GM19463 (cell line): ENCODE measurements at regions not wholly inside any gene's neighbourhood (a gene's known extent, or its start where the extent isn't known, plus 50 kb on each side); places are given as distances from the start of the nearest gene placed in this dataset.
"Not testable (repeated sequence)": the region's sequence is repeated elsewhere in the genome, so short reads cannot be mapped to it uniquely, and the experiment has no call there.

ENCODE experiments used
- ATAC-seq: cut with Tn5 transposase; IDR thresholded peaks from one replicate; pipeline ENCODE4 v1.9.1; 2021; ENCODE audit warnings: mild to moderate bottlenecking, moderate library complexity; ENCODE audit not compliant: unreplicated experiment

DNA sequence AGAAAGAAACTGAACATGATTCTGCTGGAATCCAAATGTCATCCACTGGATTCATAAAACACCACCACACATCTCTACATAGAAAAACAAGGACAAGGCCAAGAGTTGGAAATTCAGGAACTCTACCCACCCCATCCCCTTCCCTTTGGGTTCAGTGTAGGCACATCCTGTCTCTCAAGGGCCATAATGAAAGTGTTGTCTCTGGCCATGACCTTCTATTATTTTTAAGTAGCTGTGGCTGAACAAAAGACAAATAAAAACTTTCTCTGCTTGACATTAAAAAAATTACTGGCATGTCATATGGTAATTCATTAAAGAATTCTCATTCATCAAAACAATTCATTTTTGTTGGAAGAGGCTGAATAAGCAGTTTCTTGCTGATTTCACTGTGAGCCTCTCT is 54.9 kb upstream of the ZBTB18 start:
- no peak for ATAC-seq

DNA sequence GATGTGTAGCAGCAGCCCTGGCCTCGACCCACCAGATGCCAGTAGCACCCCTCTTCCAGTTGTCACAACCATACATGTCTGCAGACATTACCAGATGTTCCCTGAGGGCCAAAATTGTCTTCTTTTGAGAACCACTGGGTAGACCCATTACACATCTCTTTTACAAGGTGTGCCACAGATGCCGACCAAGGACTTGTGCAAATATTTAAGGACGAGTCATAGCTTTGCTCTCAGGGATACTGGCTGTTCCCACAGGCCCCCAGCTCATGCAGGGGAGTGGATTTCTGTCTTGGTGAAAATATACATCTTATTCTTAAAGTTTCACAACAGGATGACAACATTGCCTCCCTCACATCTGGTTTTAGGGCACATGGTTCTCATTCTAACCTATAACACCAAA is 59.4 kb upstream of the ZBTB18 start:
- no peak for ATAC-seq

DNA sequence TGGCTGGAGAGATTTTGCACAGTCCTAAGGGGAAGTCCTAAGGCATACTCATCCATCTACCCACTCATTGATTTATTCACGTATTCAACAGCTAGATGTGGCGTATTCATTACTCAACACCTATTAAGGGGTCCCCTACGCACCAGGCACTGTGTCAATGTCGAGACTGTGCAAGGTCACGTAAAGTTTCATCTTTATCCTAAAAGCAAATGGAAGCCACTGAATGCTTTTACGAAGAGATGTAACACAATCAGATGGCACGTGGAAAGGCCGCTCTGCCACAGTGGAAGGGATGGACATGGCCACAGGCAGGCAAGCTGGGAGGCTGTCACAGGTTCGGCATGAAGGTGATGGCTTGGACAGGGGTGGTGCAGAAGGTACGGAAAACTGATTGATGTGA is 66.3 kb upstream of the ZBTB18 start:
- no peak for ATAC-seq

DNA sequence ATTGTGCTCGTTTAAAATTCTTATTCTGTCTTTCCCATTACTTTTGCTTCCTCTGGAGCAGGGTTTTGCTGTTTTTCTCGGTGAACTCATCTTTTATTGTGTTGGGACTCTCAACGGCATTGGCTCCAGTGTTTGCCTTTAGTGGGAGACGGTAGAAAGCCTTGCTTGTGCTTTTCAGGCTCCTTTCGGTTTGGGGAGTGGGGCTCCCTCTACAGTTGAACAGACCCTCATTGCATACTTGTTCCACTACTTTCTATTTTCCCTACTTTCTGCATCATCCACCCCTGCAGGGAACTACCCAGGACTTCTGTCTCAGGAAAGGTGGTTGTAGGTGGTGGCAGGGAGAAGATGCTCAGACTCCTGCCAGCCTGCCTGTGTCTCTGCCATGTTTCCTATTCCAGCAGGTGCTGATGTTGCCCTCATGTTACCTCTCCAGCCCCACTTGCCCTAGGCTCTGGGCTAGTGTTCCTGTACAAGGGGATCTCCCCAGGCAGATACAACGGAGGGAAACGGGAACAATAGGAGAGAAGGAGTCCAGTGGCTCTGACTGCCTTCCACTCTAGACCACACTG is 68.5 kb upstream of the ZBTB18 start:
- ATAC-seq = no peak

DNA sequence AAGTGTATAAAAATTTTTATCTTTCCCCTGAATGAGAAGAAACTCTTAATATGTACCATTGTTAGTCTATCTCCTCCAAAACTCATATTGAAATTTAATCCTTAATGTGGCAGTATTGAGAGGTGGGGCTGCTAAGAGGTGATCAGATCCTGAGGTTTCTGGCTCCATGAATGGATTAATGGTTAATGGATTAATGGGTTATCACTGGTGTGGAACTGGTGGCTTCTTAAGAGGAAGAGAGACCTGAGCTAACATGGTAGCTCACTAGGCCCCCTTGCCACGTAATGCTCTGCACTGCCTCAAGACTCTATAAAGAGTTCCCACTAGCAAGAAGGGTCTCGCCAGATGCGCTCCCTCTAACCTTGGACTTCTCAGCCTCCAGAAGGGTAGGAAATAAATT is 70.6 kb upstream of the ZBTB18 start:
- ATAC-seq = no peak

DNA sequence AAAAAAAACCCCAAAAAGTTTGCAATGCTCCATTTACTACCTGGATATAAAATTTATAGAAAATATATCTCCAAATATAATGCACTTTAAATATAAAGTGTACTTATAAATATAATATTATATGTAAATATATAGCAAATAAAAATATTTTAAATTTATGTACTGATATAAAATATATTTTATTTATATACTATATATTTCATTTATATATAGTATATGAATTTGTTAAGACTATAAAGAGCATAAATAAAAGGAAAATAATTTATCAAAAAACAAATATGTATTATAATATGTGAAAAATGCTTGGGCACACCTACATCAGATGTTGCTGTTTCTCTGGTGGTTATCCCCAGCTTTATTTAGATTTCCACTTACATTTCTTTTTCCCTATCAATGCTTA is 71.0 kb upstream of the ZBTB18 start:
- ATAC-seq = no peak

DNA sequence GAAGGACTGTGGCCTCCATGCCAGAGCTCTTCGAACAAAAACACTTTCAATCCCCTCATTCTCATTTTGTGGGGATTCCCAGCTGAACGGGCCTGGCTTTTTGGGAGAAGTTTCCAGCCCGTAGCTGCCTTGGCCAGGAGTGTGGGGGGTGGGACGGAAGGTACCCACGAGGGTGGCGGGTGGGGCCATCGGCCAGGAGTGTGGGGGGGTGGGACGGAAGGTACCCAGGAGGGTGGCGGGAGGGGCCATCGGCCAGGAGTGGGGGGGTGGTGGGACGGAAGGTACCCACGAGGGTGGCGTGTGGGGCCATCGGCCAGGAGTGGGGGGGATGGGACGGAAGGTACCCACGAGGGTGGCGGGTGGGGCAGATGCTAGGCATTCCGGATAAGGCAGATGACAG is 71.7 kb upstream of the ZBTB18 start:
- ATAC-seq = no peak

DNA sequence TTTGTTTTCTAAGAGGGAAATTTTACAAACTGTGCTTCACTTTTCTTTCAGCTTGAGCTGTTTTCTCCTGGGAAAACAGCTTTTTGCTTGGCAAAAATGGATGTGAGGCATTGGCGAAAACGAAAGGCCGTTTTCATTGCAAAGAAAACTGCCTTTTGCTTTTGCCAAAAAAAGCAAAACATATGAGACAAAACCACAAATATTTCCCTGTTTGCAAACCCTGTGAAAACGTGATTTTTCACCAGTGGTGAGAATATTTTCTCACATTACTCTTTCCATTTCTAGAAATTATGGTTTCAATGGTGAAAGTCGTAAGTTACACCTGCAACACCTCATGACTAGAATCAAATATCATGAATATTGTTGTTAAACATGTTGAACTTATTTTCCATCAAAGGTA is 74.0 kb upstream of the ZBTB18 start:
- ATAC-seq = no peak

DNA sequence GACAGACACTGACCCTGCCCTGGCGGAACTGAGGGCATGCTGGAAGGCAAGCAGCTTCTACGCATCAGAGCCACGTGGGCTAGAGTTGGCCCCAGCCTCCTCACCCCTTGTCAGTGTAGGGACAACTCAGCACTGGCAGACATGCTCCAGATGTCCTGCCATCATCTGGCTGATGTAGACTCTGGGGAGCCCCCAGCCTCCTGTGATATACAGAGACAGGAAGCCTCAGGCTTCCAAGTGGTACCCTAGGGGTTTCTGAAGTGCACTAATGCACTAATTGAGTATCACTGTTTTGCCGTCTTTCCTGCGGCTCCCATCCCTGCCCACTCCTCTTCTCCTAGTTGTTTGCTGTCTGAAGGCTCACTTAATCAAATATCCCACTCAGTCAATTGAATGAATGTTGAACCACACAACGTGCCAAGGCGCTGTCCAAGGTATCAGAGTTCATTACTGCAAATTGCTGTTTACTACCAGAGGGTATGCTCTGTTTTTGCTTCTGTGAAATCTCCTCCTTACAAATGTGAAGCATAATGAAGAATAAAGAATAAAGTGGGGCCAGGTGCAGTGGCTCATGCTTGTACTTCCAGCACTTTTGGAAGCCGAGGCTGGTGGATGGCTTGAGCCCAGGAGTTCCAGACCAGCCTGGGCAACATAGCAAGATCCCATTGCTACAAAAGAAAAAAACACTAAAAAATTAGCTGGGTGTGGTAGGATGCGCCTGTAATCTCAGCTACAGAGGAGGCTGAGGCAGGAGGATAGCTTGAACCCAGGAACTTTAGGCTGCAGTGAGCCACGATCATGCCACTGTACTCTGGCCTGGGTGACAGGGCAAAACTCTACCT is 76.4 kb upstream of the ZBTB18 start:
- no peak for ATAC-seq

DNA sequence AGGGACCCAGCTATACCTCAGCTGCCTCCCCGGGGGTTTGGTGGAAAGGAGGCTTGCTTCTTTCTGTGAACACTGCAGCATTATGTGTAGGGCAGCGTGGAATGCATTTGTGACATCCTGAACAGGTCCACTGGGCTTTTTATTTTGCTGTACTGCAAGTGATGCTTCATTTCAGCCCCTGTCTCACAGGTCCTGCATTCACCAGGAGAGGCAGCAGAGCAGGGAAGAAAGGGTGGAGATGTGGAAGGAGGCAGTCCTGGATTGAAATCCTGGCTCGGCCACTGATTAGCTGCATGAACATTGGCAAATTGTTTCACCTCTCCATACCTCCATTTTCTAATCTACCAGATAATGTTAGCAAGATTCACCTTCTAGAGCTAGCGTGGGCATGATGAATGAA is 77.9 kb upstream of the ZBTB18 start:
- no peak for ATAC-seq

DNA sequence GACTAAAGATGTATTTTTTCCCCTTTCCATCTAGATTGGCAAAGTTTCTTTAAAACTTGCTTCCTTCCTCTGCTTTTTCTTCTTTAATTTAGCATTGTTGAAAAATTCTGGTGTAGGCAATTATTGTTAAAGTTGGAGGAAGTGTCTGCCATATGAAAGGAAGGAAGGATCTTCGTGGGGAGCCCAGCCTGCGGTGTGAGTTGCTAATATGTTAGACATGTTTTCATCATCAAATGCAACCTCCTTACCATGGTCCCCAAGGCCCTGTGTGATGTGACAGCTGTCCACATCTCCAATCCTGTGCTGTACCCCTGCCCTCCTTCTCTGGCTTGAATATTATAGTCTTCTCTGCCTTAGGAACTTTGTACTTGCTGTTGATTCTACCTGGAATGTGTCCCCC is 81.0 kb upstream of the ZBTB18 start:
- no peak for ATAC-seq

DNA sequence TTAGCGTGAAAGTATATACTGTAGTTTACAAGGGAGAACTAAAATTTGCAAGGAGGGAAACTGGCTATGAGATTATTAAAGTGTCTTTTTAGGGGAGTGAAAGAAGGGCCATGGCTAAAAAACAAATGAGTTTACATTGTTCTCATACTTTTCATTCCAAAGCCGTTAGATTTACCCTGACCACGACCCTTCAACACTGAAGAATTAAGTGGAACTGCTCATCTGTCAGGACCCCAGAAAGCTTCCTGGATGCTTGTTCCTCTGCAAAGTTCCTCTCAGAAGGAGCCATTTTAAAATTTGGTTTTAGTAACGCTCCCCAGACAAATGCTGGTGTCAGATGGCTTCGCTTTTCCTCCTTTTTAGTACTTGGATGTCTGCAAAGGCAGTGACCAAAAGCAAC is 82.7 kb upstream of the ZBTB18 start:
- ATAC-seq = no peak

DNA sequence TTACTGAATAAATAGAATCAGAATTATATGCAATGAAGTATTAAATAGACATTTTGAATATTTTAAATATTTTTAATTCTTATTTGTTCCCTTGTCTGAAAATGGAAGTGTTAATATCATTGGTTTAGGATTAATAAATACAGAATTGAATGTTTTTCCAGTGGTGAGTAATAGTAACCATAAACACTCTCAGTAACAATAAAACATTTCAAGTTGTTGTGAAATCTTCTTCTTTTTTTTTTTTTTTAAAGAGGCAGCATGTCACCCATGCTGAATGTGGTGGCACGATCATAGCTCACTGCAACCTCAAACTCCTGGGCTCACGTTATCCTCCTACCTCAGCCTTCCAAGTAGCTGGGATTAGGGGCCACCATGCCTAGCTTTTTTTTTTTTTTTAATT is 86.2 kb upstream of the ZBTB18 start:
- ATAC-seq = no peak

DNA sequence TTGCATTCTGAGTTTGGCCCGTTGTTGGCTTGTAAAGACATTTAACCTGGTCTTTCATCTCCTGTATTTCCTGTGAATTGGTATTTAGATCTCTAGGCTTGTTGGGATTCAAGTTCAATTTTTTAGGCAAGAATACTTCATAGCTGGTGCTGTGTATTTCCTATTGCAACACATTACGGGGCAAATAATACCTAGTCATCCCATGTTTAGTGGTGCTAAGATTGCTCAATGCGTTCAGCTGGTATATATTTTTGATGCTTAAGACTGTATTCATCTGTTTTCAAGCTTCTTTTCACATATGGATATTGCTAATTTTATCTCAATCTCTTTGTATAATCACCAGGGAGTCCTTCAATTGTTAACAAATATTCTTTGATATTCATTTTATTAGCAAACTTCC is 87.5 kb upstream of the ZBTB18 start:
- no peak for ATAC-seq

DNA sequence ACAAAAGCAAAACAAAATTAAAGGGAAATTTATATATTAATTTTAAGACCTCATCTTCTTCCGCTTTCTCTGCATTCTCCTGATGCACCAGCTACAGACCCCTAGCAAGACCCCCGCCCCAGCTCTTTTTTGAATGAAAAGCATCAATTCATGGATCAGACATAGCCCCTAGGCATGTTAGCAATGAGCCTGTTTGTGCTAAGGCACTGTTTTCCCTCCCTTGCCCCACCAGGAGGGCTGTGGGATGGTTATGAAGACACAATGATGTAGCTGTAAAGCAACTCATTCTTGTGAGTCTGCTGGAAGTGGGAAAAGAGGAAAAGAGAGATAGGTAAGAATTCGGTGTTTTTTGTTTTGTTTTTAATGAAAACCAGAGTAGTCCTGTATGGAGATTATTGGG is 88.5 kb upstream of the ZBTB18 start:
- ATAC-seq = no peak

DNA sequence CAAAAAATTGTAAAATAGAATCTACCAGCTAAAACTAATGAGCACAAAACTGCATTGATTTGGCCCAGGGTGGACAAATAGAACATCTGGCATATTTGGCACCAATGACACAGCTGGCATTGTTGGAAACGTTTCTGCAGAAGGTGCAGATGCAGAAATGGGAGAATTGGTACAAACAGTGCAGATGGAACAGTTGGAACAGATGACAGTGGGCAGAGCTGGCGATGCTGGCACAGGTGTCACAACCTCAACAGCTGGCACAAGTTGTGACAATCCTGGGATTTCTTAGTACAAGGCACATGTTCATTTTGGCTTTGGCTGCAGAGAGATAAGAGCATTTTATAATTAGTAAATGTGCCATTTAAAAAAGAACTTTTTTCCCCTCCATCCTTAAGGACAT is 91.1 kb upstream of the ZBTB18 start:
- ATAC-seq = no peak

DNA sequence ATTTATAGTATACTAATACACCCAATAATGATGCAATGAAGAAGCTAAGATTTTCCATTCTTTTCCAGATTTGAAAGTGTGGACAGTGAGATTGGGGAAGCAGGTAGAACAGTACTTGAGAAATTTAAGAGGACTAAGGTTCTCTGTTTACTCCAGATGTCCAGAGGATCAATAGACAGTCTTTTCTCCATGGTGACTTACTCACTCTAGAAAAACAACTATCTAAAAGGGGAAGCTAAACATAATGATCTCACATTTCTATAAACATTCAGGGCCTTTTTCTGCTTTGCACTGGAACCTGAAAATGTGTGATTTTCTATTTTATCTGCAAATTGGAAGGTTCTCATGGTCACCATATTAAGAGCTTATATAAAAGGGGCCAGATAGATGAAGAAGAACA is 93.9 kb upstream of the ZBTB18 start:
- no peak for ATAC-seq

DNA sequence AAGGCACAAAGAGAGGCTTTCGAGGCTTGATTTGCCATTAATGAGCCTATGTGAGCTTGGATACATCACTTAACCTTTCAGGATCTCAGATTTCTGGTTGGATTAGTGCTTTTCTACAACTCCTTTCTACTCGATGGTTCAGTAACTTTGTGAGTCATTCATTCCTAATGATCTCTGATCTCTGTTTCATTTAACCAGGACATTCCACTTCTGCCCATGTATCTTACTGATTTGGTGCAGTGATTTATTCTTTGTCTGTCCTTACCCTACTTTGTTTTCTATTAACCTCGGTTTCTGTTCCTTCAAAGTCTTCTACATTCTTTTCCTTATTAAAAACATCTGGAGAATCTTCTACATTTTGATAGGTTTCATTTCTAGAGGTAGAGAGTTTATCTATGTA is 94.6 kb upstream of the ZBTB18 start:
- ATAC-seq = no peak

DNA sequence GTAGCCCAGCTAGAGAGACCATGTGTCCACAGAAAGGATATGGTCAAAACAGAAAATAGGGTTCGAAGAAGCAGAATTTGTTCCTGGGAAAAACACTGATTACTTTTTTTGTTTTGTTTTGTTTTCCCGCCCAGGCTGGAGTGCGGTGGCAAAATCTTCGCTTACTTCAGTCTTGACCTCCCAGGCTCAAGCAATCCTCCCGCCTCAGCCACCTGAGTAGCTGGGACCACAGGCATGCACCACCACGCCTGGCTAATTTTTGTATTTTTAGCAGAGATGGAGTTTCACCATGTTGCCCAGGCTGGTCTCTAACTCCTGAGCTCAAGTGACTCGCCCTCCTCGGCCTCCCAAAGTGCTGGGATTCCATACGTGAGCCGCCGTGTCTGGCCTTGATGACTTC is 99.9 kb upstream of the ZBTB18 start:
- not testable (repeated sequence) for ATAC-seq

DNA sequence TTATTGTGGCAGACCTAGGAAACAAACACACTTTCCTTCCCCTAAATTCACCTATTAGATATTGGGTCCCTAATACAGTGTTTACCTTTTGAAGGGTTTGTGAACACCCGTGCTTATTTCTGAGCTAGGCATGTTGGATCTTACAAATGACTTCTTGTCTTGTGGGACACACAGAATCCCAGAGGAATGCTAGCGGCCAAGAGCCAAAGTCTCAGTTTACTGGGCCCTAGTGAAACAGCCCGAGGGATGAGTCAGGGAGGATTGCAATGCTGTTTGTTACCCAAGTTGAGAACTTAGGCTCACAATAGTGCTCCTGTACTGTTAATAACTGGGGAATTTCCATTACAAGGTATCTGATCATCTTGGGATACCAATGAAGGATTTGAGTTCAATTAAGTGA is 100.1 kb upstream of the AKT3 start:
- ATAC-seq = no peak

DNA sequence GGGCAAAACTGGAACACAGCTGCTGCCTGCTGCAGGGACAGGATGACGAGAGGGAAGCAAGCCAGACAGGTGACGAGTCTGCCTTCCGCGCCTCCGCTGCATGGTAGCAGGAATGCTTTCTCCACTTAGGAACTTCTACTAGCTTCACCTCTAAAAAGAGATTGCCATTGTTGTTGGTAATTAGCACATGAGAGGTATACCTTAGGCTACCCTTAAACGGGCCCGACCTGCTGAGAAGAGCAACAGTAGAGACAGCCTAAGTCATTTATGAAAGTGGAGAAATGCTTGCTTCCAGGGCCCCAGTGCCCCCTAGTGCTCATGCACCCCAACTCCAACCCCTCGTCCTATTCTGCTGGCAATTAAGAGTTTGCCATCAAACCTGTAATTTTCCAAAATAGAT is 96.9 kb upstream of the AKT3 start:
- peak; percentile 53 for ATAC-seq

DNA sequence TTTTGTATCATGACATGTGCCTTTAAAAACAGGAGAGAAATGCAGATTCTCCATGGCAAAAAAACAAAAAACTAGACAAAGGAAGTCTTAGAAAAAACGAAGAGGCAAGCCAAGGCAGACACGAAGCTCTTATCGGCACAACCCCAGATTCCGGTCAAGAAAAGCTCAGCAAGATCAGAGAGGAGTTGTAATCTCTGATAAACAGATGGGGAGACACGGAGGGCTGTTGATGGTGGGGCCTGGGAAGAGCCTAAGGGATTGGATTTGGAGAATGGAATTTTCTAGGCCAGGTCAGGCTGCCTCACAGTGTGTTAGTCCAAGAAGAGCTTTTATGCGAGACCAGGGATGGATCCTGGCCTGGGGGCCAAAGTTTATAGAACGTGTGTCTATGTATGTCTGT is 96.2 kb upstream of the AKT3 start:
- no peak for ATAC-seq

DNA sequence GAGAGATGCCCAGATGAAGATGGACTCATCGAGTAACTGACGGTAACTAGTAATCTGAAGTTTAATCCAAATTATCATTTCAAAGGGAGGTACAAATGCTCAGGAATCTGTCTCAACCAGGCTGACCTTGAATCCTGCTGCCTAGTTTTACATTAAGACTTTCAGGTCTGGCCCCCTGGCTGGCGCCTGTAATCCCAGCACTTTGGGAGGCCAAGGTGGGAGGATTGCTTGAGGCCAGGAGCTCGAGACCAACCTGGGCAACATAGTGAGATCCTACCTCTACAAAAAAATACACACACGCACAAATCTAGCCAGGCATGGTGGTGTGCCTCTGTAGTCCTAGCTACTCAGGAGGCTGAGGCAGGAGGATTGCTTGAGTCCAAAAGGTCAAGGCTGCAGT is 95.7 kb upstream of the AKT3 start:
- ATAC-seq = no peak
